COLO668 (cell line): ENCODE measurements at regions not wholly inside any gene's neighbourhood (a gene's known extent, or its start where the extent isn't known, plus 50 kb on each side); places are given as distances from the start of the nearest gene placed in this dataset.
"Not testable (repeated sequence)": the region's sequence is repeated elsewhere in the genome, so short reads cannot be mapped to it uniquely, and the experiment has no call there.

Experiments used
- DNase-seq: peaks from one replicate; lab custom pipeline; 2025; ENCODE audit not compliant: unreplicated experiment; lab: John Stamatoyannopoulos, UW

DNA sequence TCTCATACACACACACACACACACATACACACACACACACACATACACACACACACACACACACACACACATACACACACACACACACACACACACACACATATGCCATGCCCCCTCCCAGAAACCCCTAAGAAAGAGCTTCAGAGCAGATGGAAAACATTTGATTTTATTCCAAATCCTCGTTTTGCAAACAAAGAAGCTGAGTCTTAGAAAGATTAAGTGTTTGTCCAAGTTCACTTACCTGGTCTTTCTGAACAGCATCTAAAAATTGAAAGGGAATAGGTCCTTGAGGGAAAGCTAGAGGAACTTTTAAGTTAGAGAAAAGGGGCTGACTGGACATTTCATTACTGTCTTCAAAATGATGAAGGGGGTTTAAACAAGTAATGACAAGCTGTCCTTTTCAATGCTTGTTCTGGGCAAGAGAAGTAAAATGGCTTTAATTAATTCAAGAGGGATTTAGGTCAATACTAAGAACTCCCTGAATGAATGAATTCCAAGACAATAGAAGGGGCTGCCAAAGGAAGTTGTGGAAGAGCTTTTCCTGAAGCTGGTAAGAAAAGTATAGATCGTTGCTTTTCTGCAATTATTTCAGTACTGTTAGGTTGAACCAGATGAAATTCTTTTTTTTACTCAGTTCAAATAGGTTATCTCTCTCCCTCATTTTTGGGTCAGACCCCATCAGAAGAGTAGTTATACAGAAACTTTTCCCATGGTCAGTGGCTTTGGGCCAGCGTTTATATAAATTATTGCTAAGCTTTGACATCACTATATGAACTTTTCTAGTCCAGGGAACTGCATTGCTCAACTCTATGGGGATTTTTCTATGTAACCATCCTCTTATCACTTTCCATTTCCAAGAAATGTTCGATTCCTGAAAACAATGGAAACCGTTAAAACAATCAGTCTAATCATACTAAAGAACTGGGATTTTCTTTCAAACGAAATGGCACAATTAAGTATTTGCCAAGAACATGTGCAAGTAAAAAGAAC is 261.4 kb downstream of the MTERF1 start:
- DNase-seq, result no peak

DNA sequence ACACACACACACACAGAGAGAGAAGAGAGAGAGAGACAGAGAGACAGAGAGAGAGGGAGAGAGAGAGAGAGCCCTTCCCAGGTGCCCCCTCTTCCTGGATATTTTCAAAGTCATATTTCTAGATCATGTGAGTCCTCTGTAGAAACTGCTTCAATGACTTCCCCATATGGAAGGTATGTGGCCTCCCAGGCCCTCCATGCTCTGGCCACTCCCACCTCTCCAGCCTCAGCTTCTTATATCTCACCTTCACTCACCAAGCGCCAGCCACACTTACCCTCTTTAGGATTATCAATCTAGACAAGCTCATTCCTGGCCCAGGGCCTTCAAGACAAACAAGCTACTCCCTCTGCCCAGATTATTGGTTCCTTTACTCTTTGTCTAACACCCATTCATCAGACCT is 259.7 kb downstream of the MTERF1 start:
- DNase-seq, result no peak

DNA sequence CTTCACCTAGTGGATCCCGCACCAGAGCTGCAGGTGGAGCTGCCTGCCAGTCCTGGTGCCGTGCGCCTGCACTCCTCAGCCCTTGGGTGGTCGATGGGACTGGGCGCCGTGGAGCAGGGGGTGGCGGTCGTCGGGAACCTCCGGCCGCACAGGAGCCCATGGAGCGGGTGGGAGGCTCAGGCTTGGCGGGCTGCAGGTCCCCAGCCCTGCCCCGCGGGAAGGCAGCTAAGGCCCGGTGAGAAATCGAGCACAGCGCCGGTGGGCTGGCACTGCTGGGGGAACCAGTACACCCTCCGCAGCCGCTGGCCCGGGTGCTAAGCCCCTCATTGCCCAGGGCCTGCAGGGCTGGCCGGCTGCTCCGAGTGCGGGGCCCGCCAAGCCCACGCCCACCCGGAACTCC is 253.2 kb downstream of the MTERF1 start:
- DNase-seq, result not testable (repeated sequence)

DNA sequence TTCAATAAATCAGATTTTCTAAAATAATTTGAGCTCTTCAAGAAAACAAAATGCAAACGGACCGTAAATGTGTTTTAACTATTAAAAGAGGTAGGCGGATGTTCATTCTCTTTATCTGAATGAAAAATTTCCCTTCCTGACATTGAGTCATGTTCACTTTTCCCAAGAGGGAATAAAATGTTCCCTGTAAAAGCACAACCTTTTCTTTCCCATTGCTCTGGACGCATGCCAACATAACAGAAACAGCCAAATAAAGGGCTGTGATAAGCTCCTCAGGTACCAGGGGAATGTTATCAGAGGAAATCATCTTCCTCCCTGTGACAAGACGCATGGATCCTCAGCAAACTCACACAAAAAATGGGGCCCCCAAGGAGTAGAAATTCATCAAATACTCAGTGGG is 251.8 kb downstream of the MTERF1 start:
- no peak for DNase-seq

- DNase-seq, result no peak
Measured at GRCh38 chr7:91630581-91631380, 249.7 kb downstream of the MTERF1 start.

GRCh38 chr7:91632234-91632940 is 248.1 kb downstream of the MTERF1 start:
- DNase-seq, result peak; percentile 18

- peak; percentile 76 for DNase-seq
Measured at GRCh38 chr7:91633013-91633441, 247.5 kb downstream of the MTERF1 start.

- DNase-seq, result peak; percentile 66
Measured at GRCh38 chr7:91634485-91635177, 245.9 kb downstream of the MTERF1 start.

GRCh38 chr7:91636129-91636724 is 244.3 kb downstream of the MTERF1 start:
- peak; percentile 15 for DNase-seq

GRCh38 chr7:91636728-91637127 is 243.8 kb downstream of the MTERF1 start:
- DNase-seq, result no peak

DNA sequence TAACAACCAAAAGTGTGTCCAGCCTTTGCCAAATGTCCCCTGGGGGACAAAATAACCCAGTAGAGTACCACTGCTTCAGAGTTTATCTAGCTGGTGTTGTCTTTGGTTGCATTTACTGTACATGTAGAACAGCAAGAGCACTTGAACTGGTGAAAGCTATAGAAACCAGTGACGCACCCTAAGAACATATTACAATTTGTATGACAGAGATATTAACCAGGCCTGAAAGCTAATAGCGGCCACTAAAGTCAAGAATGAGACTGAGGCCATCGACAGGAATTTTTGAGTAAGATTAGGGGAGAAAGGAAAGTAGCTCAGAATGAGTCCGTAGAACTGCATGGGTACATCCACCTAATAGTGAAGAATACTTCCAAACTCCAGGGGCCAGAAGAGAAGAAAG is 236.2 kb downstream of the MTERF1 start:
- DNase-seq, result no peak

DNA sequence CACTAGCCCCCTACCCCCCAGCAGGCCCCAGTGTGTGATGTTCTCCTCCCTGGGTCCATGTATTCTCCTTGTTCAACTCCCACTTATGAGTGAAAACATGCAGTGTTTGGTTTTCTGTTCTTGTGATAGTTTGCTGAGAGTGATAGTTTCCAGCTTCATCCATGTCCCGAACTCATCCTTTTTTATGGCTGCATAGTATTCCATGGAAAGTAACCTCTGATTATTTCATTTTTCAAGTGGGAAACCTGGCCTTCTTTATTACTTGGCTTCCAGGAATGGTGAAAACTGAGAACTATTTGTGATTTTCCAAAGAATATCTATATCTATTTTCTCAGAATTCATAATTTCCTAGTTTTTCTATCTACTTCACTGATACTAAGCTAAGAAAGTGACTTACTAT is 235.0 kb downstream of the MTERF1 start:
- no peak for DNase-seq

GRCh38 chr7:91651986-91652385 is 228.5 kb downstream of the MTERF1 start:
- no peak for DNase-seq

DNA sequence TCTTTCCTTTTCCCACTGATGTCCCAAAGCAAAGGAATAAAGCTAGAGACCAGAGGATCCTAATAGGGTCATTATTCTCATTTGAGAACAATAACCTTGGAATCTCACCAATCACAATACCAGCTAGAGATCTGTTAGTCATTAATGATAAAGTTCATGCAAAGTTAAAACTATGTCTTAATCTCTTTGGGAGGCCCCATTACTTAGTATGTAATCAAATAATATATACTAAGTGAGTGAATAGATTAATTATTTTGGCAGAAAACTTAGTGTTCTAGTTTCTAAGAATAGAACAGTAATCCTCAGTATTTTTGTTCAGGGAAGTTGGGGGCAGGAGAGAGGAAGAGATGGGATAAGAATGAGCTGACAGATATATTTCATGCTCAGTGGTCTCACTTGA is 227.2 kb downstream of the MTERF1 start:
- no peak for DNase-seq

- no peak for DNase-seq
Measured at GRCh38 chr7:91655656-91656055, 224.8 kb downstream of the MTERF1 start.

DNA sequence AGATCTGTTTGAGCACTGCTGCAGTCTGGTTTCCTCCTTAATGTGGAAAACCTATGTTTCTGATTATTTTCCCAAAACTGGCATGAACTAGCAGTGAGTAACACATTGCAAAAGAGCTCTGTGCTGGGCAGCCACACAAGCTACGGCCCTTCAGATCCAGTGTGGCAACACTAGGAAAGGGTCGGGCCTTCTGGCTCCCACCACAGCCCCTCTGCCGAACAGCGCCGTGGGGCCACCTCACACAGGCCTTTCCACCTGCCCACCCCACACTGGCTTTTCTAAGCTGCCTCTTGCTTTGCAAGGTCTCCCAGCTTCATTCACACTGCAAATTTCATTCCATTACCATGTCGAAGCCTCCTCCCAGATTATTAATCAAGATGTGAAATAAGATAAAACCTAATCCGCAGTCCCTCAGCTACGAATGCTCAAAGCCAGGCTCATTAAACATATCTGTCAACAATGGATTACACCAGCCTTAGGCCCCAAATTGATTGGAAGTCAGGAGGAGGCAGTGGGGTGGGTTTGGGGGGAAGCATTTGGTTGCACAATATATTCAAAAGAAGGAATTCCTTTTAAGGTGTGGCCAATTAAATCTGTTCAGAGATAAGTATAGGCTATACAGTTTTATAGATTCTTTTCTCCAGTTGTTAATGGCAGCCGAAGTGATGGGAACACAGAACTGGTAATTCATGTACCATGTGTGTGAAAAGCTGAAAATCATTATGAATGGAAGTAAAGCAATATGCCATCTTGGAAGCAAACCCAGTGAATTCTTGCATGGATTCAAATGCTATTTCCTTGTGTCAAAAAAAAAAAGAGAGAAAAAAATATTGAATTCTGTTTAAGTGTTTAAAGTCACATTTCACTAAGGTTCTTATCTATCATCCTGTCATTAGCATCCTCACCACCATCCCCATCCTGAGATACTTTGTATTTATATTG is 223.7 kb downstream of the MTERF1 start:
- no peak for DNase-seq

DNA sequence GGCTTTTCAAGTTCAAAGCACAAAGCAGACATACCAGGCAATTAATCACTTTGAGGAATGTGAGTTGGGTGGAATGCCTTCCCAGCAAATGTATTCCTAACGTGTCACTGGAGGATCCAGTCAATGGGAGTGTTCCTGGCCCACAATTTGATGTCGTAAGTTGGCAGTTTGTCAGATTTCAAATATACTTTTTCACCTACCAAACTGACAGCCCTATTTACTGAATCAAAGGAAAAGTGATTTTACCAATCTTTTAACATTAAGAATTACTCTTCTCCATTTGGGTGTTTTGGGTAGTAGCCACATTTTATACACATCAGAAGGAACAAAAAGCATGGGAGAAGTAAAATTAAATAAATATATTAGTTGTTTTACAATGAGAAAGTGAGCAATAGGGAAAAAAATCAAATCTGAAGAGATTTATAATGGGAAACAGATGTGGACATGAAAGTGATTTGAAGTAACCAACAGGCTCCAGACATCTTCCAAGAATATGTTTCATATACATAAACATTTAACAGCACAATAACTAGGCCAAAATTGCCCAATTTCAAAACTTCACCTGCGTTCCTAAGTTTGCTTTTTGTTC is 222.9 kb downstream of the MTERF1 start:
- no peak for DNase-seq

DNA sequence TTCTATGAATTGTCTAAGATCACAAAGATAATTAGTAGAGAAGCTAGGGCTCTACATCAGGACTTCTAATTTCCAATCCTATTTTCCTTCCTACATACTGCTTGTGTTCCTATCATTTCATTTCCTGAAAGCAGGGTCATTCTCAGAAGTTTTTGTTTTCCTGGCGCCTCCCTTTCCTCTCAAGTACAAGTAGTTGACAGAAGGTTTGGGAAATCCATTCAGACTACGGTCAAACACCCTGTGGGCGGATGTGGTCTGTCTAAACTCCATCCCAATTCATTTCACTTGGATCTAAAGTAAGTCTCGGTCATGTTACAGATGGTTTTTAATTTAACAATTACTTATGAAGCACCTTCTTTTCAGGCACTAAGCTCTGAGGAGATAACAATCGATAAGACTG is 221.4 kb downstream of the MTERF1 start:
- no peak for DNase-seq
